ENCODE measurements at regions not wholly inside any gene's neighbourhood (a gene's known extent, or its start where the extent isn't known, plus 50 kb on each side); places are given as distances from the start of the nearest gene placed in this dataset.

- TF ChIP-seq, protein P1, sequence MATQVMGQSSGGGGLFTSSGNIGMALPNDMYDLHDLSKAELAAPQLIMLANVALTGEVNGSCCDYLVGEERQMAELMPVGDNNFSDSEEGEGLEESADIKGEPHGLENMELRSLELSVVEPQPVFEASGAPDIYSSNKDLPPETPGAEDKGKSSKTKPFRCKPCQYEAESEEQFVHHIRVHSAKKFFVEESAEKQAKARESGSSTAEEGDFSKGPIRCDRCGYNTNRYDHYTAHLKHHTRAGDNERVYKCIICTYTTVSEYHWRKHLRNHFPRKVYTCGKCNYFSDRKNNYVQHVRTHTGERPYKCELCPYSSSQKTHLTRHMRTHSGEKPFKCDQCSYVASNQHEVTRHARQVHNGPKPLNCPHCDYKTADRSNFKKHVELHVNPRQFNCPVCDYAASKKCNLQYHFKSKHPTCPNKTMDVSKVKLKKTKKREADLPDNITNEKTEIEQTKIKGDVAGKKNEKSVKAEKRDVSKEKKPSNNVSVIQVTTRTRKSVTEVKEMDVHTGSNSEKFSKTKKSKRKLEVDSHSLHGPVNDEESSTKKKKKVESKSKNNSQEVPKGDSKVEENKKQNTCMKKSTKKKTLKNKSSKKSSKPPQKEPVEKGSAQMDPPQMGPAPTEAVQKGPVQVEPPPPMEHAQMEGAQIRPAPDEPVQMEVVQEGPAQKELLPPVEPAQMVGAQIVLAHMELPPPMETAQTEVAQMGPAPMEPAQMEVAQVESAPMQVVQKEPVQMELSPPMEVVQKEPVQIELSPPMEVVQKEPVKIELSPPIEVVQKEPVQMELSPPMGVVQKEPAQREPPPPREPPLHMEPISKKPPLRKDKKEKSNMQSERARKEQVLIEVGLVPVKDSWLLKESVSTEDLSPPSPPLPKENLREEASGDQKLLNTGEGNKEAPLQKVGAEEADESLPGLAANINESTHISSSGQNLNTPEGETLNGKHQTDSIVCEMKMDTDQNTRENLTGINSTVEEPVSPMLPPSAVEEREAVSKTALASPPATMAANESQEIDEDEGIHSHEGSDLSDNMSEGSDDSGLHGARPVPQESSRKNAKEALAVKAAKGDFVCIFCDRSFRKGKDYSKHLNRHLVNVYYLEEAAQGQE (IDR thresholded peaks at IDR 0.05; ENCODE audit: low read depth): no peak
- TF ChIP-seq ZBTB7A (IDR thresholded peaks at IDR 0.05; ENCODE audit: low read depth) (no peak), EP300 (IDR thresholded peaks at IDR 0.05; ENCODE audit: borderline replicate concordance) (no peak), RAD21 (IDR thresholded peaks at IDR 0.05; ENCODE audit: low read depth) (no peak), TAF1 (IDR thresholded peaks at IDR 0.05; ENCODE audit: low read depth) (no peak), CEBPB (IDR thresholded peaks at IDR 0.05) (no peak), NFIC (IDR thresholded peaks at IDR 0.05) (no peak), FOXM1 (IDR thresholded peaks at IDR 0.05; ENCODE audit: borderline replicate concordance, low read depth) (no peak)
- TF ChIP-seq, protein P2, sequence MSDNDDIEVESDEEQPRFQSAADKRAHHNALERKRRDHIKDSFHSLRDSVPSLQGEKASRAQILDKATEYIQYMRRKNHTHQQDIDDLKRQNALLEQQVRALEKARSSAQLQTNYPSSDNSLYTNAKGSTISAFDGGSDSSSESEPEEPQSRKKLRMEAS (IDR thresholded peaks at IDR 0.05): no peak
These were observed 161.8 kb downstream of the PJA2 start for GRCh38 chr5:109247986-109248385.
